ENCODE measurements at regions not wholly inside any gene's neighbourhood (a gene's known extent, or its start where the extent isn't known, plus 50 kb on each side); places are given as distances from the start of the nearest gene placed in this dataset.

- Histone ChIP-seq H3K27me3 (ENCODE audit: insufficient read depth, low read depth, severe bottlenecking) (no peaks in the 10 kb centered on the region), H3K27ac (no peak overlapping the region), H3K4me3 (ENCODE audit: low read depth, low read length) (no peak overlapping the region), H3K36me3 (no peaks in the 10 kb centered on the region), H3K9me3 (ENCODE audit: severe bottlenecking) (peaks cover 6% of the 10 kb centered on the region)
- no peak for TF ChIP-seq CTCF (IDR thresholded peaks at IDR 0.05; ENCODE audit: low read depth, low read length)
- DNase-seq: no peak
These were observed 110.5 kb downstream of the ZFP36L2 start for GRCh38 chr2:43115881-43116280.

- Histone ChIP-seq H3K27me3 (ENCODE audit: insufficient read depth, low read depth, severe bottlenecking) (no peaks in the 10 kb centered on the region), H3K4me3 (ENCODE audit: low read depth, low read length) (no peak overlapping the region), H3K9me3 (ENCODE audit: severe bottlenecking) (peaks cover 3% of the 10 kb centered on the region), H3K27ac (no peak overlapping the region), H3K36me3 (no peaks in the 10 kb centered on the region)
- DNase-seq: no peak
- no peak for TF ChIP-seq CTCF (IDR thresholded peaks at IDR 0.05; ENCODE audit: low read depth, low read length)
These were observed 112.2 kb downstream of the ZFP36L2 start for GRCh38 chr2:43114210-43114609.

GRCh38 chr2:43111788-43112554, 114.4 kb downstream of the ZFP36L2 start:
- Histone ChIP-seq H3K4me3 (ENCODE audit: low read depth, low read length) (no peak overlapping the region), H3K27ac (no peak overlapping the region), H3K9me3 (ENCODE audit: severe bottlenecking) (no peaks in the 10 kb centered on the region), H3K27me3 (ENCODE audit: insufficient read depth, low read depth, severe bottlenecking) (no peaks in the 10 kb centered on the region), H3K36me3 (no peaks in the 10 kb centered on the region)
- no peak for TF ChIP-seq CTCF (IDR thresholded peaks at IDR 0.05; ENCODE audit: low read depth, low read length)
- DNase-seq: no peak

- no peaks in the 10 kb centered on the region for H3K27me3 ChIP-seq (ENCODE audit: insufficient read depth, low read depth, severe bottlenecking)
- no peaks in the 10 kb centered on the region for H3K36me3 ChIP-seq
- H3K9me3 ChIP-seq (ENCODE audit: severe bottlenecking): no peaks in the 10 kb centered on the region
- TF ChIP-seq CTCF (IDR thresholded peaks at IDR 0.05; ENCODE audit: low read depth, low read length): no peak
- no peak for DNase-seq
- no peak overlapping the region for H3K27ac ChIP-seq
- H3K4me3 ChIP-seq (ENCODE audit: low read depth, low read length): no peak overlapping the region
These were observed 115.9 kb downstream of the ZFP36L2 start for GRCh38 chr2:43110442-43110871.

DNA sequence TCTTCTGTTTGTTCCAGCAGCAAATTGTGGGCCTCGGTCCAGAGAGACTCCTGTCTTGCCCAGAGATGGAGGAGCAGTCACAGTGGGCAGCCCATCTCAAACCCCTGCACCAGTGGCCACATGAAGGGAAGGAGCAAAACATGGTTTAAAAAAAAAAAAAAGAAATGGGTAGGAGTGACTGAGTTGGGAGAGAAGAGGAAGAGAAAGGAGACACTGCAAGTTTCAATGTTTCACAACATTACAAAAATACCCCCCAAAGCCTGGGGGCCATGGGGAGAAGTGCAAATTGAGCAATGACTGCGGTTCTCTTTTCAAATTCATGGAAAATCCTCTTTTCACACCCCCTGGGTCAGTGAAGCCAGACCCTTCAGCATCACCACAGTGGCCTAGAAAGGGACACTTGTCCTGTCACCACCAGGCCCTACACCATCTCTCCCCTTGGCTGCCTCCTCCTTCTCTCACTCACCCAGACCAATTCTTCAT, 117.1 kb downstream of the ZFP36L2 start:
- H3K27me3 ChIP-seq (ENCODE audit: insufficient read depth, low read depth, severe bottlenecking): no peaks in the 10 kb centered on the region
- H3K4me3 ChIP-seq (ENCODE audit: low read depth, low read length): no peak overlapping the region
- no peak for DNase-seq
- no peak overlapping the region for H3K27ac ChIP-seq
- TF ChIP-seq CTCF (IDR thresholded peaks at IDR 0.05; ENCODE audit: low read depth, low read length): no peak
- no peaks in the 10 kb centered on the region for H3K36me3 ChIP-seq
- peaks cover 9% of the 10 kb centered on the region for H3K9me3 ChIP-seq (ENCODE audit: severe bottlenecking)

- Histone ChIP-seq H3K27ac (no peak overlapping the region), H3K9me3 (ENCODE audit: severe bottlenecking) (peaks cover 12% of the 10 kb centered on the region), H3K36me3 (no peaks in the 10 kb centered on the region), H3K4me3 (ENCODE audit: low read depth, low read length) (no peak overlapping the region), H3K27me3 (ENCODE audit: insufficient read depth, low read depth, severe bottlenecking) (no peaks in the 10 kb centered on the region)
- DNase-seq: no peak
- no peak for TF ChIP-seq CTCF (IDR thresholded peaks at IDR 0.05; ENCODE audit: low read depth, low read length)
These were observed 118.7 kb downstream of the ZFP36L2 start for GRCh38 chr2:43107679-43108078.

Data from WERI-Rb-1 (cell line).